GM21423 (cell line): ENCODE measurements at regions not wholly inside any gene's neighbourhood (a gene's known extent, or its start where the extent isn't known, plus 50 kb on each side); places are given as distances from the start of the nearest gene placed in this dataset.
"Not testable (repeated sequence)": the region's sequence is repeated elsewhere in the genome, so short reads cannot be mapped to it uniquely, and the experiment has no call there.

Experiments used
- ATAC-seq: cut with Tn5 transposase; IDR thresholded peaks from one replicate; pipeline ENCODE4 v1.9.1; 2021; ENCODE audit warnings: mild to moderate bottlenecking, moderate library complexity; ENCODE audit not compliant: unreplicated experiment

DNA sequence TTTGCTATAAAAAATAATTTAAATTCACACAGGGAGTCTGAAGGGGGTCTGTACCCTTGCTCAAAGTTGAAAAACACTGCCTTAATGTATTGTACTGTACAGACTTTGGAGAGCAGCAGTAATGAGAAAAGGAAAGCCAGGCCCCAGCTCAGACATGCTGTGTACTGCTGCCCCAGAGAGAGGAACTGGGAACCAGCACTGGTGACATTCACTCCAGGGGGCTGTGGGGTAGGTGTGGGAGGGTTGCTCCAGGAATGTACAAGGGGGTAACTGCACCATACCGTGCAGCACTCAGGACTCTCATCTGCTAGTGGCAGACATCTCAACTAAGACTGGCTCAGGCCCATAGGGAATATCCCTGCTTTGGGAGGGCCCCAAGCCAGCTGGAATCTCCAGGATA lies 146.0 kb upstream of the RMP24 start:
- ATAC-seq = no peak

DNA sequence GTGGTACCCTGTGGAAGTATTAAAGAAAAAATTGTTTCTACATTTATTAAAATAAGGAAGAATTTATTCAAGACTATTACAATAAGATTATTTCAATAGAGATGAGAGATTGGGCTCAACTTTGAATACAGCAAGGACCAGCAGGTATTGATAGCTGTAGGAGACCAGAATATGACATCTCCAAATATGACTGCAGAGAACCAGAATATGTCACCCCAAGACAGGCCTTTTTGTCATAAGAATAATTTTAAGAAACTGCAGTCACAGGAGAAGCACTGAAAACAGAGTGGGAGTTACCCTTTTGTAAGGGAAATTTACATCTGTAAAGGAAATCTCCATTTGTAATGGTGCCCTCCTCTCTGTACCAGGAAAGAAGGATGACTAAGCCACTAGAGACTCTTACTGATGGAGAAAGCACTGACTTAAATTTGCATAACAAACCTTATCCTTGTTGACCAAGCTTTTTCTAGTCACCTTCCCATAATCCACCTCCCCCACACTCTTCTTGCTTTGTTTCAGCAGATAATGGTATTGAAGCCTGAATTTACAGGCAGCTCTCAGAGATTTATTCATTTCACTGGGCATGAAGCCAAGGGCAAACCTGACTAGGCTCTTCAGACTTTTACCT lies 145.1 kb upstream of the RMP24 start:
- no peak for ATAC-seq

DNA sequence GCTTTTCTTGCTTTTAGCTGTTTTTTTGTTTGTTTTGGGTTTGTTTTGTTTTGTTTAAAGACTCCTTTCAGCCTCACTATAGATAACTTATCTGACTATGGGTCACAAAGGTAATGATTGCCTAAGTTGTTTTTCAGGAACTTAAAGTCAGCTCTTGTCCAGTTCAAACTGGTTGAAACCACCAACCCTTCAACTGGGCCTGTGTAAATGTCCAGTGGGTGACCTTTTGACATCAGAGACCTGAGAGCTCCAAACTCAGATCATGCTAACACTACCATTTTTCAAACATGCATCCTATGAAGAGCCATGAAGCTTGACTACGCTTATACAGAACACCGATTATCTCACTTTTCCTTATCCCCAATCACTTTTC lies 144.6 kb upstream of the RMP24 start:
- no peak for ATAC-seq

DNA sequence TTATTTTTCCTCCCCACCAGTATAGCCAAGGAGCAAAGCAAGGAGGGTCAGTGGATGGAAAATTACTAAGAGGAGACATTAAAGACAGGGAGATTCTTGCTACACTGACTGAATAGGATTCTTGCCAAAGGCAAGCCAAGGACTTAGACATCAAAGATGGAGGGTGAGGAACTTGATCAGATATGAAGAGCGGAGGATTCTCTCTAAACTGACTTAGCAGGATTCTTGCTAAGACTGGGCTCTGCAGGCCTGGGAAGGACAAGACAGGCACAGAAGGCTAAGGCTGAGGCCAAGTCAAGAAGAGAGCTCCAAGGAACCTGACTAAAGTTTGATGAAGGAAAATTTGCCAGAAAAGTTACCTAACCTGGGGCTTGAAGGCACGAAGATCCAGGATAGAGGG lies 143.9 kb upstream of the RMP24 start:
- ATAC-seq = no peak

DNA sequence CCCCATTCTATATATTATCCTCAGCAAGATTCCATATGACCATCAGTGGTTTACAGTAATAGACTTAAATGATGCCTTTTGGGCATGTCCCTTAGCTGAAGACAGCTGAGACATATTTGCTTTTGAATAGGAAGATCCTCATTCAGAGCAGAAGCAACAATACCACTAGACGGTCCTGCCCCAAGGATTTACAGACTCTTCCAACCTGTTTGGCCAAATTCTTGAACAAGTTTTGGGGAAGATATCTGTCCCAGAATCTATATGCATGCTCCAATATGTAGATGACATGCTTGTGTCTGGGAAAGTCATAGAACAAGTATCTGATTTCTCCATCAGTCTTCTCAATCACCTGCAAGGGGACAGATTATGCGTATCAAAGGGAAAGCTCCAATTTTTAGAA lies 137.1 kb upstream of the RMP24 start:
- ATAC-seq = no peak

DNA sequence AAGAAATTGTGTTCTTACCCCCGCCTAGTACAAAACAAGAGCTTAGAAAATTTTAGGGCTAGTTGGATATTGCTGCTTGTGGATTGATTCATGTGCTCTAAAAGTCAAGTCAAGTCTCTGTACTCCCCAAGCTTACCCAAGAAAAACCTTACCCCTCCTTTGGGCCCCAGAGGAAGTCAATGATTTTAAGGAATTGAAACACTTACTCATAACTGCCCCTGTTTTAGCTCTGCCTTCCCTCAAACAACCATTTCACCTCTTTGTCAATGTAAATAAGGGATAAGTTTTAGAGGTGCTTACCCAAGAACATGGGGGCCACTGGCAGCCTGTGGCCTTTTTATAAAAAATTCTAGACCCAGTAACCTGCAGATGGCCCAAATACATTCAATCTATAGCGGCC lies 136.6 kb upstream of the RMP24 start:
- ATAC-seq = peak; percentile 92

DNA sequence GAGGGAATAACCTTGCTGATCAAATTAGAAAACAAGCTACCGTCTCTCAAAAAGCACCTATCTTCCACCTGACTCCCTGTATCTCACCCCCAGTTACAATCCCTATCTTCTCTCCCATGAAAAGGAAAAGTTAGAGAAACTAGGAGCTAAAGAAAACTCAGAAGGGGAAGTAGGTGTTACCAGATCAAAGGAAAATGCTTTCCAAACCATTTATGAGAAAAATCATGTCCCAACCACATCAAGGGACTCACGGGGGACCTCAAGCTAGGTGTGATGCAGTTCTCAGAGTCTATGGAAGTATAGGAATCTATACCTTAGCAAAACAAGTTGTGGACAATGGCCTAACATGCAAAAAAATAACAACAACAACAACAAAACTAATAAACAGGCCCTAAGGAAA lies 135.5 kb upstream of the RMP24 start:
- ATAC-seq = no peak

DNA sequence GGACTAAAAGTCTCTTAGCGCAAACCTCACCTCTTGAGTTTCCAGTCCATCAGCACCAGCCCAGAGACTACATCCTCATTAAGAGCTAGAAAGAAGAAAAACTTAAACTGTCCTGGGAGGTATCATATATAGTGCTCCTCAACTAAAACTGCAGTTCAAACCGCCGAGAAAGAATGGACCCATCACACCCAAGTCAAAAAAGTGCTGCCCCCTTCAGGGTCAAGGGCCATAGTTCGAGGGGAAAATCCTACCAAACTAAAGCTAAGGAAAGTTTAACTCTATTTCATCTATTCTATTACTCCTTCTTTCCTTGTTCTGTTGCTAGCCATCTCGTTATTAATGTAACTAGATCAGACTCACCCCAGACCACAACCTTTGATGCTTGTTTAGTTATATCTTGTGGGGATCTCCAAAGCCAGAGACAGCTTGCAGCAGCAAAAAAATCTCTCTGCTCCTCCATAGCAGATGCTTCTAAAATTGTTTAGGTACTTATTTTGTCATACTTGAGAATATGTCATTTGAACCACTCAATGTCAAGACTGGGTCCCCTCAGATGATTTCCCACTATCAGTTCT lies 134.5 kb upstream of the RMP24 start:
- no peak for ATAC-seq

DNA sequence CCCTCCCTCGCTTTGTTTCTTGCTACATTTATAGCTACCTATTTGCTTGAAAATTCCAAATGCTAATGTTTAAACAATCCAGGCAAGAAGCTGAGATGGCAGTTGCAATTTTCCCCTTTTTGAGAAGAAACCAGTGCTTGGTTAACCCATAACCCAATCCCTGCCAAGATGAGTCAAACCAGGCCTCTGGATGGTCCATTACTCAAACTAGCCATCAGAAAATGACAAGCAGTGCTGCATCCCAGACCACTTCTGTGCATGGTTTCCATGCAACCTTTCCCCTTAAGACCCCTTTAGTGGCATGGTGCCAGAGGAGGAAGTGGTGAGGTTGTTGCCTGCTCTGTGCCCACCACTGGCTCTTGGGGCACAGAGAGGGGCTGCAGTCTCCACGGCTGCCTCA lies 131.2 kb upstream of the RMP24 start:
- no peak for ATAC-seq

DNA sequence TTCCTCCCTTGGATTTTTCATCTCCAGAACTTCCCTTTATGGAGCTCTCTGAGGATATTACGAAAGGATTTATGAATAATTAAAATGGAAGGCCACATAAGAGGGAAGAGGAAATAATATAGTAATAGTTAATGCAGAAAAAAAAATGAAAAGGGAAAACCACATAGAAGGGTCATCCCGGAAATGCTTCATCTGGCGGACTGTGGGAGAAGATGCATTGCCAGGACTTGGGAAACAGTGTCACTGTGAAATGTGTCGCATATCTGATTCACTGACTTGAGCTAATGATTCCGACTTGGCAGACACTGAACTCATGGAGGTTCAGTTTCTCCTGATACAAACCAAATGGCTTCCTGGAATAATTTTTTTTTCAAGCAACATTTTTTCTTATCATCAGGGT lies 129.9 kb upstream of the RMP24 start:
- no peak for ATAC-seq

DNA sequence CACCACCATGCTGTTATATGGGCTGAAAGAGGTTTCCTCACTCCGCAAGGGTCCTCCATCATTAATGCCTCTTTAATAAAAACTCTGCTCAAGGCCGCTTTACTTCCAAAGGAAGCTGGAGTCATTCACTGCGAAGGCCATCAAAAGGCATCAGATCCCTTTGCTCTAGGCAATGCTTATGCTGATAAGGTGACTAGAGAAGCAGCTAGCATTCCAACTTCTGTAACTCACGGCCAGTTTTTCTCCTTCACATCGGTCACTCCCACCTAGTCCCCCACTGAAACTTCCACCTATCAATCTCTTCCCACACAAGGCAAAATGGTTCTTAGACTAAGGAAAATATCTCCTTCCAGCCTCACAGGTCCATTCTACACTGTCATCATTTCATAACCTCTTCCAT lies 124.2 kb upstream of the RMP24 start:
- not testable (repeated sequence) for ATAC-seq

DNA sequence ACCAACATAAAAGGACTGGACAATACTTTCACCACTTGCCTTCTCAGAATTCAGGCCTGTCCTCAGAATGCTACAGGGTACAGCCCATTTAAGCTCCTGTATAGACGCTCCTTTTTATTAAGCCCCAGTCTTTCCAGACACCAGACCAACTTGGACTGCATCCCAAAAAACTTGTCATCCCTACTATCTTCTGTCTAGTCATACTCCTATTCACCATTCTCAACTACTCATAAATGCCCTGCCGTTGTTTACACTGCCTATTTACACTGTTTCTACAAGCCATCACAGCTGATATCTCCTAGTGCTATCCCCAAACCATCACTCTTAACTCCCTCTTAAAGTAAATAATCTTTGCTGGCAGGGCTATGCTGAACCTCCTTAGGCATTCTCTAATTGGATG lies 123.2 kb upstream of the RMP24 start:
- not testable (repeated sequence) for ATAC-seq

DNA sequence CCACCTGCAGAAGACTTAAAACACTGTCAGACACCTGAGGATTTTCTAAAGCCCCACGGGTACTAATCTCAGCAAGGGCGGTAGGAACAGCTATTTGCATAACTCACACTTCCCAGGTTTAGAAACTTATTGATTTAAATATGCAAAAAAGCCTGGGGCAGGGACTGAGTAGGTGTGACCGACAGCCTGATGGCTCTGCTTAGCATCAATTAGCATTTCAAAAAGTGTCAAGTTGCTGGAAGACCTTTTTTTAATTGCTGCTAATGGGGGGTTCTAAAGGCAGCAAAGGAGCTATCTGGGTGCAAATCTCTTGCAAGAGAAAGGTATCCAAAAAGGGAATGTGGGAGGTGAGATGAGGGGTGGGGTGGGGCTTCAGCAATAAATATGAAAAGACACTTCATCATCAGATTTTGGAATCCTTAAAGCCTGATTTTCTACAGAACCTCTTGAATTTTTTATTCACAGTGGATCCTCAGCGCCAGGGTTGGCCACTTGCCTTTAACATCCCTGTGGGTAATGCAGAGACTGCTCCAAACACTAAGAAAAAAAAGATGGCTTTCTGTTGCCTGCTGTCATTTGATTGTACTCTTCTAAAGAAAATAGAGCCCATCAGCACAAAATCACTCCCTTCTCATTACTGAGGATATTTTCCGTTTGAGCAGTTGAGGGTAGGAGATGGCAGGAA lies 121.1 kb upstream of the RMP24 start:
- ATAC-seq = no peak

DNA sequence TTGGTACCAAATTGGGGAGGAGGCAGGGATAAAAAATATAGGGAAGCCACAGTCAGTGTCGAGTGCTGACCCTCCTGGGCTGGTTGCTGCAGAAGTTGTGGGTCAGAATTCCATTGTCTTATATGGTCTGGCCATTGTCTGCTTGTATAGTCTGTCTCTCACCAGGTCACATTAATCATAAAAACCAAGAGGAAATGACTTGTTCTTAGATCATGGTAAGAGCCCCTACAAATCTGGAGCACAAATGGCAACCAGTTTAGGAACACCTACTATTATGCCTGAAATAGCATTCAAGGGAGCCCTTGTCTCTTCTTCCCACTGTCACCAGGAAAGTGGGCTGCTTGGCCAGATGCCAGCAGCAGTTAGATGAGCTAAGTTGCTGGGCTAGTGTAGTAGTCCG lies 119.7 kb upstream of the RMP24 start:
- no peak for ATAC-seq

DNA sequence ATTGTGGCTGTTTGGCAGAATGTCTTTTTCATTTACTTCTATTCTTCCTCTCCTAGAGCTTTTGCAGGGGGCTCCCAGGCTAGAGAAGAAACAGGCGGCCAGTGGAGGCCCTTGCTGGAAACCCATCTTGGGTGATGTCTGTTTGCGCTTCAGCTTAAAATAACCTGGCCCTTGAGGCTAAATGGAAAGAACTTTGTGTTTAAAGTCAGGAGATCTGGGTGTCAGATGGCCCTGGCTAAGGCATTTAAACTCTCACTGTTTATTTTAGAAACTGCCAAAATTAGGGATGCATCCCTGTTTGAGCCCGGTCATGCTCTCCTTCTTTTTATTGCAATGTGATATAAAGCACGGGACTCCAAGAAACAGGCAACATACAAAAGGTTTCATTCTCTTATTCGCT lies 118.4 kb upstream of the RMP24 start:
- no peak for ATAC-seq

DNA sequence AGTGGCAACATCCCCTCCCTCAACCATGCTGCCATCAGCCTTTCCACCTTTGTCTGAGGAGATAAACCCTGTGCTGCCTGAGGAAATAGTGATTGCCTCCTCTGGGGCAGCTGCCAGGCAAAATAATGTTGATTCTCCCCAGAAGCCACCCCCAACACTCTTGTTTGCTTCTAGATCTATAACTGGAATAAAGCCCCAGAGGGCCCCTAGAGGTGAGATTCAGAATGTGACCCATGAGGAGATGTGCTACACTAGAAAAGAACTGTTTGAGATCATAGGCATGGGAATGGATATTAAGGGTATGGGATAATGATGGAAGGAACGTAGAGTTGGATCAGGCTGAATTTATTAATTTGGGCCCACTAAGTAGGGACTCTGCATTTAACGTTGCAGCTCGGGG lies 116.3 kb upstream of the RMP24 start:
- ATAC-seq = no peak

DNA sequence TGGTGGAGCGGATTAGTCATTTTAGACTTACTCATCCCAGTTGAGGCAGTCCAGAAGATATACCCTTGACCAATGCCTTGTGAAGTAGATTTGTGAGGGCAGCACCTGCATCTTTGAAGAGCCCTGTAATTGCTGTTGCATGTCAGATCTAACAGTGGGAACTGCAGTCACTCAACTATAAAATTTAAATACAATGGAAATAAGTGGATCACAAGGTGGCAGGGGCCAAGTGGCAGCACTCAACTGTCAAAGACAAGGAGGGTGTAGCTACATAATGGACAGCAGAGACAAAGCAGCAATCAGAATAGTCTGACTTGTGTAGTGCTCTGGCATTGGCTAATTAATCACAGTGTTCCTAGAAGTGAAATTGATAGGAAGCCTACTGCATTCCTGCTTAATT lies 115.8 kb upstream of the RMP24 start:
- not testable (repeated sequence) for ATAC-seq

DNA sequence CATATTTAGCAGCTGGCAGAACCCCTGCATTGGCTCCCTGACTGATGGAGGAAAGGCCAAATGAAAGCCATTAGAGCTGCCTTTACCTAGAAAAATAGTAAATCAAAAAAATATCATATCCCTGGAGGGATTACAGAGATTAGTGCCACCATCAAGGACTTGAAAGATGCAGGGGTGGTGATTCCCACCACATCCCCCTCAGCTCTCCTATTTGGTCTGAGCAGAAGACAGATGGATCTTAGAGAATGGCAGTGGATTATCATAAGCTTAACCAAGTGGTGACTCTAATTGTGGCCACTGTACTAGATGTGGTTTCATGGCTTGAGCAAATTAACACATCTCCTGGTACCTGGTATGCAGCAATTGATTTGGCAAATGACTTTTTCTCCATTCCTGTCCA lies 114.9 kb upstream of the RMP24 start:
- not testable (repeated sequence) for ATAC-seq

DNA sequence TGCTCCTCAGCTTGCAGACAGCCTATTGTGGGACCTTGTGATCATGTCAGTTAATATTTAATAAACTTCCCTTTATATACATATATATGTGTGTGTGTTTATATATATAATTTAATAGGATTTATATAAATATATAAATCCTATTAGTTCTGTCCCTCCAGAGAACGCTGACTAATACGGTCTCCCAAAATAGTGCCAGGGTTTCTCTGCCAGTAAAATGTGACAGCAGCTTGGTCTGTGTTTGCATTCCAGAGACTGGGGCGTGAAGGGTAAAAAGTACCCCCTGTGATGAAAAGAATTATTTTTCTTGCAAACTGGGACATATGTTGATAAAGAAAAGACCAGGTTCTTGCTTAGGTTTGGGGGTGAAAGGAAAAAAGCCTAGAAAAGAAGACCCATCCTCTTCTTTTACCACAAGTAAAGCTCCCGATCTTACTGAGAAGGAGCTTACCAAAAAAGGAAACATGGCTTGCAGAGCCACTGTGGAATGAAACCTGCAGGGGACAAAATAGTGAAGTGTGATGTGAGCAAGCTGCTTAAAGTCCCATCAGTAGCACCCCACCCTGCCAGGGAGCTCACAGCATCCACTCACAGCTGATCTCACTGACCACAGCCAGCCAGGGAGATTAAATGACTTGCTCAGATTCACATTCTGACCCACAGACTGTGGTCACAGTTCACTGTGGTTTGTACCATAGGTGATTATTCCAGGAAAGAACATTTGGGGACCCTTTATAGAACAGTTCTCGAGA lies 110.9 kb upstream of the RMP24 start:
- ATAC-seq = peak; percentile 53

DNA sequence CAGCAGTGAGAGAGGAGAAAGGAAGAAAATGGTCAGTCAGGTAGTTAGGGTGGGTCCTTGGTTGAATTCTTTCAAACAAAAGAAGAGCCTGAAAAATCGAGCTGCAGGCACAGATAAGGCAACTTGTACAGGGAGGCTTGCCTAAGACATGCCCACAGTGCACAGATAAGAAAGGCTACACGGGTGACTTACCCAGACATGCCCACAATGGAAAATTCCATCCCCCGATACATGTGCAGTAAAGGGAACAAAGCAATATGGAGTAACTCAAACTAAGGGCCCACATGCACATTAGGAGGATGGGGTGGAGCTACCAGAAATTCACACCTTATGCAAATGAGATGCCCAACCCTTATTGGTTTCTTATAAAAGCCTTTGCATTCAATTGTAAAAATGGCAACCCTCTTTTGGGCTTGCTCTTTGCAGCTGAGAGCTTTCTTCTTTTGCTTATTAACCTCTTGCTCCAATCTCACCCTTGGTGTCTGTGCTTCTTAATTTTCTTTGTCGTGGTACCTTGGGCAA lies 110.3 kb upstream of the RMP24 start:
- peak; percentile 22 for ATAC-seq

DNA sequence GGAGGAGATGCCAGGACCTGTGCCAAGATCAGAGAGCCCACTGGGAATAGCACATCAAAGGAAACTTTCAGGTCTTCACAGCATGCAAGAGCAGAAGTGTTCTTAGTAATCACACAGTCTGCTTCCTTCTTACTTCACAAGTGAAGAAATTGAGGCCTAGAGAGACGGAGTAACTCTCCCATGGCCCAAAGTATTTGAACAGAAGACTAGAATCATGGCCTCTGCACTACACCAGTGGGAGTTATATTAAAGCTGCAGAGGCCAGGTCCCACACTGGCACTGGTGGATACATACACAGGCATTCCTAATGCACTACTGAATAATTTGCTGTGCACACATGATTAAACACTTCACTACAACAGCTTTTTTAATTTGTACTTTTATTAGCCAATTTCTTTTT lies 107.6 kb upstream of the RMP24 start:
- ATAC-seq = no peak

DNA sequence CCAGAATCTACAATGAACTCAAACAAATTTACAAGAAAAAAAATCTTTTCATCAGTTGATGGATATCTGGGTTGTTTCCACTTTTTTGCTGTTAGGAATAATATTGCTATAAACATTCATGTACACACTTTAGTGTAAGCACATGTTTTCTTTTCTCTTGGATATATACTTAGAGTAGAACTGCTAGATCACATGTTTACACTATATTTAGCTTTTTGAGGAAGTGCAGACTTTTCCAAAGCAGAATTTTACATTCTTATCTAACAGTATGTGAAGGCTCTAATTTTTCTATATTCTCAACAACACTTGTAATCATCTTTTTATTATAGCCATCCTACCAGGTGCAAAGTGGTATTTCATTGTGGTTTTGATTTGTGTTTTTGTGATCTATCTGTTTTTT lies 103.6 kb upstream of the RMP24 start:
- no peak for ATAC-seq
